GM12891 (cell line): ENCODE measurements at regions not wholly inside any gene's neighbourhood (a gene's known extent, or its start where the extent isn't known, plus 50 kb on each side); places are given as distances from the start of the nearest gene placed in this dataset.

Experiments used
- DNase-seq: peaks from one replicate; pipeline ENCODE4 v3.0.0; 2011; ENCODE audit warnings: low spot score; ENCODE audit not compliant: insufficient read length
- FAIRE-seq: peaks from 2 replicates; lab custom pipeline; 2011; peaks lifted over from hg19 to GRCh38; lab: Jason Lieb, UNC
- PAX5 ChIP-seq: IDR thresholded peaks from 2 replicates; pipeline ENCODE4 v1.6.1; 2011; ENCODE audit warnings: low read length, moderate library complexity, mild to moderate bottlenecking; ENCODE audit not compliant: insufficient read depth, severe bottlenecking
- POLR2A ChIP-seq: IDR thresholded peaks from 2 replicates; pipeline ENCODE4 v1.6.1; 2011; ENCODE audit warnings: low read depth, low read length, control low read depth
- POLR2AphosphoS5 ChIP-seq: IDR thresholded peaks from 2 replicates; pipeline ENCODE4 v1.6.1; 2011; ENCODE audit warnings: low read depth, low read length, control low read depth
- POU2F2 ChIP-seq: IDR thresholded peaks from 2 replicates; pipeline ENCODE4 v1.6.1; 2011; ENCODE audit warnings: low read depth, mild to moderate bottlenecking, control low read depth, low read length, moderate library complexity
- SPI1 ChIP-seq: IDR thresholded peaks from 2 replicates; pipeline ENCODE4 v1.6.1; 2011; ENCODE audit warnings: low read depth, low read length, control low read depth
- TAF1 ChIP-seq: IDR thresholded peaks from 2 replicates; pipeline ENCODE4 v1.6.1; 2011; ENCODE audit warnings: low read depth, low read length, control low read depth

DNA sequence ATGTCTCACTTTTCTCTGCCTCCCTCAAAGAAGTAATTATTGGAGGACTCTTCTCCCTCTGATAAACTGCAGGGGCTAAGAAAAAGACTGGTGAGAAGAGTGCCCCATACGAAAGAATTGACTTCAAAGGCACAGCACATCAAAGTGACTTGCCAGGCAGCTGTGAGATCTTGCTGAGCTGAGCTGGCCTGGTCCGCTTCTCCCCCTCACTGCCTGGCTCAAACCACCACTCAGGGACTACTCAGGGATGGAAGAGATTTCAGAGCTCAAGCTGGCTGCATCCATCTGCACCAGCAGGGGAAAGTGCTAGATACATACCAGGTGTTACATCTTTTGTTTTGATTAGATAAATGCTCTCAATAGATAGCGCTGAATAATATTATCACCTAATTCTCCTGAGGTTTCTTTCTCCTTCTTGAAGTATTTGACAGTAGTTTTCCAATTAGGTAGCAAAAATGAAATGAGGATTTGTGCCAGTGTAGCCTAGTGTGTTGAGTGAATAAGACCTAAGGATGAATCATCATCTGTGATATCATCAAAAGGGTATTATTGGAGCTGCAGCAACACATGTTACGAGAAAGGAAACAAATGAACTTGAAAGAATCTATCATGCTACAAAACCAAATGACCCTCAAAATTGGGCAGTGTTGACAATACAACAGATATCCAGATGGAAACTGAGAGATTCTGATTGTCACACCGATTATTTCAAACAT lies 379.8 kb downstream of the TBC1D4 start:
- TF ChIP-seq PAX5, result no peak
- no peak for TF ChIP-seq POU2F2
- no peak for TF ChIP-seq POLR2AphosphoS5
- no peak for TF ChIP-seq SPI1
- no peak for TF ChIP-seq TAF1
- no peak for TF ChIP-seq POLR2A
- FAIRE-seq, result no peak
- no peak for DNase-seq

DNA sequence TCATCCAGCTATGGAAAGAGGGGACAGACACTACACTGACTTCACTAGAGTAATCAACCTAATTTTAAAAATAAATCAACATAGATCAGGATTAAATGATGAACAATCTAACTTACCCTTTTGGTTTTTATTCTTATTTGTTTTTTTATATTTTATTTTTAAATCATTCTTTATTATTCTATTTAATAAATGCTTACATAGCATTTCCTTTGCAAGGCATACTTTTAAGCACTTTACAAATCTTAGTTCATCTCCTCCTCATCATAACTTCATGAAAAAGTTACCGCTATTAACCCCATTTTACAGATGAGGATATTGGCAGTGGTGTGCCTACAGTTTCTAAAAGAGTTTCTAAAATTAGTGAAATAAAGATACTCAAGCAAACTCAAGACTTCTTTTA lies 380.6 kb downstream of the TBC1D4 start:
- no peak for TF ChIP-seq SPI1
- no peak for TF ChIP-seq POLR2A
- no peak for TF ChIP-seq PAX5
- no peak for TF ChIP-seq TAF1
- no peak for TF ChIP-seq POU2F2
- no peak for TF ChIP-seq POLR2AphosphoS5
- no peak for DNase-seq
- FAIRE-seq, result no peak

DNA sequence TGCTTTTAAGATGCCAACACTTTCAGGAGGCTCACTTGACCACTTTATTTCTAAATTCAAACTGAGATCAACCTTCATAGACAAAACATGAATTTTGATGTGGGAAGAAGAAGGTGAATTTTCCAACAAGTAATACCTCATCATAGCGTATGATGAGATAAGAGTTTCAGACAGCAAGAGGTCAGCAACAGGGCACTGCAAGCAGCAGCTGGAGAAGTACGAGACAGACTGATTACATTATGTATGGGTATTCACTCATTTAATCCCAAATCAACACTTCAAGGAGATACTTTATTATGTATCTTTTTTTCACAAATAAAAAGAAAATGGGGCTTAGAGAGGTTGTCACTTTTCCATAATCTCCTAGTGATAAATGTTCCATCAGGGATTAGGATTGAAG lies 389.8 kb downstream of the TBC1D4 start:
- no peak for DNase-seq
- no peak for TF ChIP-seq SPI1
- TF ChIP-seq TAF1, result no peak
- no peak for TF ChIP-seq POU2F2
- TF ChIP-seq PAX5, result no peak
- TF ChIP-seq POLR2AphosphoS5, result no peak
- TF ChIP-seq POLR2A, result no peak
- no peak for FAIRE-seq

- no peak for TF ChIP-seq TAF1
- TF ChIP-seq POU2F2, result no peak
- no peak for TF ChIP-seq PAX5
- TF ChIP-seq POLR2A, result no peak
- no peak for TF ChIP-seq POLR2AphosphoS5
- no peak for TF ChIP-seq SPI1
- no peak for DNase-seq
- FAIRE-seq, result no peak
Measured at GRCh38 chr13:75091718-75092117, 390.3 kb downstream of the TBC1D4 start.

GRCh38 chr13:75090872-75091615 lies 390.9 kb downstream of the TBC1D4 start:
- DNase-seq (no peak), FAIRE-seq (no peak)
- TF ChIP-seq SPI1, result no peak
- no peak for TF ChIP-seq PAX5
- TF ChIP-seq POLR2AphosphoS5, result no peak
- TF ChIP-seq POU2F2, result no peak
- TF ChIP-seq POLR2A, result no peak
- no peak for TF ChIP-seq TAF1

- FAIRE-seq, result no peak
- no peak for DNase-seq
- TF ChIP-seq POU2F2 (no peak), PAX5 (no peak), POLR2AphosphoS5 (no peak), SPI1 (no peak), POLR2A (no peak), TAF1 (no peak)
Measured at GRCh38 chr13:75088915-75089314, 393.1 kb downstream of the TBC1D4 start.

DNA sequence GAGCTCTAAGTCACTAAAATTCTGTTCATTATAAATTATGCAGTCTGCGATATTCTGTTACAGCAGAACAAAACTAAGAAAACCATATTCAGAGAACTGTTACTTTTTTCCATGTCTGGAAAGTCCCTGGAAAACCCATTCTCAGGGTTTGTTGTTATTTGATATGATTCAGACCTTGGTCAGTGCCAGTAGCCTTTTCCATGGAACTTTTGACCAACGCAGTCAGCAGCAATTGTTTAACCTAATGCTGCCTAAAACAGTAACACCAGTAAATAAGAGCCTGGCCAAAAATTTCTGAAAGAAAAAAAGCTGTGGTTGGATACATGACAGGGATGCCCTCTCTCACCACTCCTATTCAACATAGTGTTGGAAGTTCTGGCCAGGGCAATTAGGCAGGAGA lies 402.7 kb downstream of the TBC1D4 start:
- FAIRE-seq (no peak), DNase-seq (no peak)
- TF ChIP-seq POLR2AphosphoS5 (no peak), SPI1 (no peak)

DNA sequence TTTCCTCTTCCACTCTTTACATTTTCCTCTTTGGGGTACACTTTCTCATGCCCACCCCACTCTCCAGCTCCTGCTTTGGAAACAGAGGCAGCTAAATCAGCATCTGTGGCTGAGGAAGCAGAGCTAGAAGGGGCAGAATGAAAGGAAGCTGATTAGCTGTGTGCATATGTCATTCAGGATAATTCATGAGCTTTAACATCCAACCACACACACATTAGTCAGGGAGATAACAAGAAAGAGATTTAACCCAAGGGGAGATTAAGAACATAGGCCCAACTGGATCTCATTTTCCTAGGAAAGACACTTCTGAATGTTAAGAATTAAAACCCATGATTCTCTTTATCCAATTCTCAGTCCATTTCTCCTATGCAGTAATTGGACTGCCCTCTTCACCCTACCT lies 405.5 kb downstream of the TBC1D4 start:
- TF ChIP-seq POU2F2, result no peak
- no peak for TF ChIP-seq PAX5
- TF ChIP-seq POLR2AphosphoS5, result no peak
- no peak for TF ChIP-seq POLR2A
- no peak for TF ChIP-seq TAF1
- TF ChIP-seq SPI1, result no peak
- FAIRE-seq (no peak), DNase-seq (no peak)

DNA sequence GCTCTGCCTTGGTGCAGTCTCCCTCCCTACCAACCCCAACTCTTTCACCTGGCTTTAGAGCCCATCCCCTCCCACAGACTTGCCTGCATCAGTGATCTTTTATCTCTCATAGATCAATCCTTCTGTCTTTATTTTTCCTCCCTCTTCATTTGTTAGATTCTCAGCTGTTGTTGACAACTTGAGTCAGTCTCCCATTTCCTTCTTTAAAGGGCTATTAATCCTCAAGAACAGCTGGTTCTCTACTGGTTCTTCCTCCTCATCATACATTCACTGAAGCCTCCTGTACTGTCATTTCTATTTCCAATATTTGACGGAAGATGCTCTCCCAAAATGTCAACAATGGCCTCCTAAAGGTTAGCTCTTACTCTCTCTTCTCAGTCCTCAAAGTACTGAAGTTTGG lies 408.2 kb downstream of the TBC1D4 start:
- FAIRE-seq (no peak), DNase-seq (no peak)
- no peak for TF ChIP-seq POLR2A
- TF ChIP-seq SPI1, result no peak
- no peak for TF ChIP-seq POU2F2
- no peak for TF ChIP-seq POLR2AphosphoS5
- TF ChIP-seq TAF1, result no peak
- no peak for TF ChIP-seq PAX5

- FAIRE-seq (no peak), DNase-seq (no peak)
- no peak for TF ChIP-seq POLR2AphosphoS5
- no peak for TF ChIP-seq SPI1
- no peak for TF ChIP-seq POU2F2
- no peak for TF ChIP-seq TAF1
- no peak for TF ChIP-seq POLR2A
Measured at GRCh38 chr13:75072891-75073290, 409.1 kb downstream of the TBC1D4 start.
